Liver (tissue), 8 donors: ENCODE measurements at regions not wholly inside any gene's neighbourhood (a gene's known extent, or its start where the extent isn't known, plus 50 kb on each side); places are given as distances from the start of the nearest gene placed in this dataset.
"Not testable (repeated sequence)": the region's sequence is repeated elsewhere in the genome, so short reads cannot be mapped to it uniquely, and the experiment has no call there.

Experiments
- DNase-seq: peaks from one replicate; pipeline ENCODE4 v3.0.0-alpha.2; 2017; ENCODE audit warnings: low spot score
- H3K27ac ChIP-seq, 2 donors: one replicate each; pipeline ENCODE4 v1.7.0; 2013; ENCODE audit warnings: inconsistent platforms in 2 of 2, low read length in 2 of 2, control low read depth in 1 of 2, low read depth in 1 of 2, mild to moderate bottlenecking in 1 of 2
- H3K27me3 ChIP-seq, 4 donors: one replicate each; pipeline versions ENCODE4 v1.6.1 to v1.7.0; 2013; ENCODE audit warnings: low read length in 3 of 4, inconsistent platforms in 1 of 4, mild to moderate bottlenecking in 1 of 4, moderate library complexity in 1 of 4; ENCODE audit not compliant: control insufficient read depth in 4 of 4, insufficient read depth in 4 of 4
- H3K36me3 ChIP-seq, 4 donors: one replicate each; pipeline versions ENCODE4 v1.6.1 to v1.7.0; 2013; ENCODE audit warnings: low read length in 3 of 4, mild to moderate bottlenecking in 3 of 4, low read depth in 1 of 4, moderate library complexity in 1 of 4; ENCODE audit not compliant: control insufficient read depth in 4 of 4, insufficient read depth in 3 of 4
- H3K4me1 ChIP-seq, 4 donors: one replicate each; pipeline versions ENCODE4 v1.6.1 to v1.7.0; 2013; ENCODE audit warnings: low read length in 3 of 4, mild to moderate bottlenecking in 3 of 4, moderate library complexity in 1 of 4; ENCODE audit not compliant: control insufficient read depth in 4 of 4, insufficient read depth in 4 of 4
- H3K4me3 ChIP-seq, 3 donors: one replicate each; pipeline versions ENCODE4 v1.6.1 to v1.7.0; 2013; ENCODE audit warnings: low read length in 3 of 3, control low read depth in 1 of 3, low read depth in 1 of 3, mild to moderate bottlenecking in 1 of 3
- H3K9ac ChIP-seq, 2 donors: one replicate each; pipeline ENCODE4 v1.7.0; 2013; ENCODE audit warnings: low read length in 2 of 2, mild to moderate bottlenecking in 2 of 2, moderate library complexity in 2 of 2, control low read depth in 1 of 2, low read depth in 1 of 2
- H3K9me3 ChIP-seq, 4 donors: one replicate each; pipeline versions ENCODE4 v1.6.1 to v1.7.0; 2013; ENCODE audit warnings: low read length in 3 of 4; ENCODE audit not compliant: control insufficient read depth in 4 of 4
- CTCF ChIP-seq: fragments of 150-350 bp; IDR thresholded peaks from 2 replicates; pipeline ENCODE4 v1.5.1; 2017; ENCODE audit warnings: improper control_type of control experiment, low read depth, low read length; ENCODE audit not compliant: missing input control
- FOXA1 ChIP-seq: IDR thresholded peaks from 2 replicates; pipeline ENCODE4 v1.6.1; 2016; ENCODE audit warnings: antibody characterized with exemption
- HNF4G ChIP-seq: IDR thresholded peaks from 2 replicates; pipeline ENCODE4 v1.6.1; 2016; ENCODE audit warnings: antibody characterized with exemption
- MAX ChIP-seq: IDR thresholded peaks from 2 replicates; pipeline ENCODE4 v1.6.1; 2016; ENCODE audit warnings: antibody characterized with exemption
- RAD21 ChIP-seq, 2 donors: IDR thresholded peaks; 2 replicates each; pipeline ENCODE4 v1.6.1; 2016; ENCODE audit warnings: antibody characterized with exemption in 2 of 2, mild to moderate bottlenecking in 2 of 2
- TAF1 ChIP-seq: conservative IDR thresholded peaks from 2 replicates; pipeline ENCODE4 v1.6.1; 2016; ENCODE audit warnings: antibody characterized with exemption, mild to moderate bottlenecking
- WGBS: extraction: QIAGEN DNeasy Blood & Tissue Kit; methylation state at CpG from one replicate; pipeline ENCODE4 v1.1.7; 2013; 5-methylcytosine and 5-hydroxymethylcytosine counted together
- donor health status: healthy.
- donor health status: healthy.
- donor health status: healthy.
- donor health status: healthy.
- donor health status: healthy.

- no peak for TF ChIP-seq MAX
Measured at GRCh38 chr1:176379626-176380339, 83.2 kb upstream of the PAPPA2 start (continued).

- DNase-seq = peak; percentile 72
- H3K4me1 ChIP-seq = no peaks in the 10 kb centered on the region
- no peaks in the 10 kb centered on the region for H3K27me3 ChIP-seq
- no peak overlapping the region for H3K27ac ChIP-seq
- H3K9me3 ChIP-seq = no peaks in the 10 kb centered on the region
- no peak overlapping the region for H3K4me3 ChIP-seq
- no peak overlapping the region for H3K9ac ChIP-seq
- 19% methylated on average over 7 of the region's 7 CpGs for WGBS
- H3K36me3 ChIP-seq = no peaks in the 10 kb centered on the region
- TF ChIP-seq HNF4G = no peak
- TF ChIP-seq CTCF = peak; percentile 87
- peak; percentile 93 to 96 for TF ChIP-seq RAD21 (IDR thresholded peaks at IDR 0.05)
- TF ChIP-seq TAF1 = no peak
Measured at GRCh38 chr1:176374967-176375569, 87.9 kb upstream of the PAPPA2 start.

- DNase-seq = no peak
- TF ChIP-seq FOXA1 = no peak
- H3K9ac ChIP-seq = no peak overlapping the region
- H3K9me3 ChIP-seq = no peaks in the 10 kb centered on the region
- no peaks in the 10 kb centered on the region for H3K36me3 ChIP-seq
- H3K27me3 ChIP-seq = no peaks in the 10 kb centered on the region
- H3K27ac ChIP-seq = no peak overlapping the region
- 61% methylated on average over 7 of the region's 7 CpGs for WGBS
- no peaks in the 10 kb centered on the region for H3K4me1 ChIP-seq
- H3K4me3 ChIP-seq = no peak overlapping the region
Measured at GRCh38 chr1:176364236-176364905, 98.6 kb upstream of the PAPPA2 start.

GRCh38 chr1:176349135-176349715, 113.8 kb upstream of the PAPPA2 start:
- H3K27me3 ChIP-seq, H3K27ac ChIP-seq, H3K4me1 ChIP-seq, H3K4me3 ChIP-seq, H3K36me3 ChIP-seq, DNase-seq, H3K9ac ChIP-seq: not testable (repeated sequence)
- H3K9me3 ChIP-seq = peaks cover 0 to 14% (median 4%) of the 10 kb centered on the region in 4 donors
- 90% methylated on average over 41 of the region's 42 CpGs for WGBS
